ENCODE measurements at regions not wholly inside any gene's neighbourhood (a gene's known extent, or its start where the extent isn't known, plus 50 kb on each side); places are given as distances from the start of the nearest gene placed in this dataset.

GRCh38 chr2:167863377-167863776, 384.0 kb downstream of the STK39 start:
- no peak for DNase-seq
- H4K20me1 ChIP-seq (ENCODE audit: insufficient read depth), result no peaks in the 10 kb centered on the region
- in situ Hi-C loops (cut with MboI), result no loop called here
- H3K27ac ChIP-seq, result no peak overlapping the region
- no peaks in the 10 kb centered on the region; the same call in 1 of the 2 replicates for H3K27me3 ChIP-seq (replicated peaks; ENCODE audit: insufficient read depth)
- WGBS, 2 experiments (ENCODE audit: low coverage in 1 of 2, low lambda C conversion rate in 2 of 2, missing lambda C conversion rate in 2 of 2), result 72 to 80% methylated on average over 2 of the region's 2 CpGs
- H3K79me2 ChIP-seq (ENCODE audit: insufficient read depth), result no peaks in the 10 kb centered on the region
- no peak overlapping the region for H3K9ac ChIP-seq
- TF ChIP-seq EZH2phosphoT487 (IDR thresholded peaks at IDR 0.05; ENCODE audit: insufficient read depth, low read depth) (no peak), EZH2 (IDR thresholded peaks at IDR 0.05; ENCODE audit: insufficient read depth, poor library complexity, severe bottlenecking) (no peak)
- no peaks in the 10 kb centered on the region for H3F3A ChIP-seq (ENCODE audit: insufficient read depth)
- no peaks in the 10 kb centered on the region for H3K9me3 ChIP-seq (ENCODE audit: low read depth)
- no peak overlapping the region for H3K4me3 ChIP-seq
- H3K9me2 ChIP-seq (ENCODE audit: insufficient read depth), result no peaks in the 10 kb centered on the region
- no peaks in the 10 kb centered on the region for H3K4me1 ChIP-seq (ENCODE audit: insufficient read depth)
- no peak overlapping the region for H3K4me2 ChIP-seq (ENCODE audit: unreplicated experiment)
- no peak overlapping the region for H2AFZ ChIP-seq
- no peaks in the 10 kb centered on the region for H3K36me3 ChIP-seq (ENCODE audit: low read depth)

- Histone ChIP-seq H3K79me2 (ENCODE audit: insufficient read depth) (no peaks in the 10 kb centered on the region), H3K9me3 (ENCODE audit: low read depth) (no peaks in the 10 kb centered on the region), H3K4me1 (ENCODE audit: insufficient read depth) (no peaks in the 10 kb centered on the region), H3K9me2 (ENCODE audit: insufficient read depth) (no peaks in the 10 kb centered on the region), H3K4me2 (ENCODE audit: unreplicated experiment) (no peak overlapping the region), H3F3A (ENCODE audit: insufficient read depth) (no peaks in the 10 kb centered on the region), H4K20me1 (ENCODE audit: insufficient read depth) (no peaks in the 10 kb centered on the region), H3K9ac (no peak overlapping the region), H3K36me3 (ENCODE audit: low read depth) (no peaks in the 10 kb centered on the region), H3K4me3 (no peak overlapping the region), H2AFZ (no peak overlapping the region), H3K27ac (no peak overlapping the region), H3K27me3 (replicated peaks; ENCODE audit: insufficient read depth) (no peaks in the 10 kb centered on the region; the same call in 1 of the 2 replicates)
- no peak for TF ChIP-seq EZH2phosphoT487 (IDR thresholded peaks at IDR 0.05; ENCODE audit: insufficient read depth, low read depth)
- TF ChIP-seq EZH2 (IDR thresholded peaks at IDR 0.05; ENCODE audit: insufficient read depth, poor library complexity, severe bottlenecking), result no peak
- in situ Hi-C loops (cut with MboI), result no loop called here
- WGBS, 2 experiments (ENCODE audit: low coverage in 1 of 2, low lambda C conversion rate in 2 of 2, missing lambda C conversion rate in 2 of 2), result 15 to 26% methylated on average over 3 of the region's 3 CpGs
- DNase-seq, result peak; percentile 43
These were observed 384.6 kb downstream of the STK39 start for GRCh38 chr2:167862782-167863181.

GRCh38 chr2:167862296-167862695, 385.1 kb downstream of the STK39 start:
- no peaks in the 10 kb centered on the region for H3F3A ChIP-seq (ENCODE audit: insufficient read depth)
- H3K27ac ChIP-seq, result no peak overlapping the region
- 63 to 67% methylated on average over 4 of the region's 4 CpGs for WGBS, 2 experiments (ENCODE audit: low coverage in 1 of 2, low lambda C conversion rate in 2 of 2, missing lambda C conversion rate in 2 of 2)
- H3K9ac ChIP-seq, result no peak overlapping the region
- H4K20me1 ChIP-seq (ENCODE audit: insufficient read depth), result no peaks in the 10 kb centered on the region
- in situ Hi-C loops (cut with MboI), result no loop called here
- H3K4me2 ChIP-seq (ENCODE audit: unreplicated experiment), result no peak overlapping the region
- H3K36me3 ChIP-seq (ENCODE audit: low read depth), result no peaks in the 10 kb centered on the region
- DNase-seq, result no peak
- no peaks in the 10 kb centered on the region for H3K79me2 ChIP-seq (ENCODE audit: insufficient read depth)
- no peaks in the 10 kb centered on the region; the same call in 1 of the 2 replicates for H3K27me3 ChIP-seq (replicated peaks; ENCODE audit: insufficient read depth)
- H3K9me2 ChIP-seq (ENCODE audit: insufficient read depth), result no peaks in the 10 kb centered on the region
- no peak for TF ChIP-seq EZH2 (IDR thresholded peaks at IDR 0.05; ENCODE audit: insufficient read depth, poor library complexity, severe bottlenecking)
- TF ChIP-seq EZH2phosphoT487 (IDR thresholded peaks at IDR 0.05; ENCODE audit: insufficient read depth, low read depth), result no peak
- no peak overlapping the region for H3K4me3 ChIP-seq
- no peak overlapping the region for H2AFZ ChIP-seq
- no peaks in the 10 kb centered on the region for H3K9me3 ChIP-seq (ENCODE audit: low read depth)
- H3K4me1 ChIP-seq (ENCODE audit: insufficient read depth), result no peaks in the 10 kb centered on the region

GRCh38 chr2:167861574-167862193, 385.7 kb downstream of the STK39 start:
- H3K9me2 ChIP-seq (ENCODE audit: insufficient read depth), result no peaks in the 10 kb centered on the region
- no peak overlapping the region for H3K9ac ChIP-seq
- no peaks in the 10 kb centered on the region for H3K9me3 ChIP-seq (ENCODE audit: low read depth)
- 42 to 47% methylated on average over 2 of the region's 2 CpGs for WGBS, 2 experiments (ENCODE audit: low coverage in 1 of 2, low lambda C conversion rate in 2 of 2, missing lambda C conversion rate in 2 of 2)
- TF ChIP-seq EZH2 (IDR thresholded peaks at IDR 0.05; ENCODE audit: insufficient read depth, poor library complexity, severe bottlenecking), result no peak
- no peak for TF ChIP-seq EZH2phosphoT487 (IDR thresholded peaks at IDR 0.05; ENCODE audit: insufficient read depth, low read depth)
- H3K79me2 ChIP-seq (ENCODE audit: insufficient read depth), result no peaks in the 10 kb centered on the region
- H3K4me3 ChIP-seq, result no peak overlapping the region
- no peaks in the 10 kb centered on the region for H3F3A ChIP-seq (ENCODE audit: insufficient read depth)
- in situ Hi-C loops (cut with MboI), result no loop called here
- H4K20me1 ChIP-seq (ENCODE audit: insufficient read depth), result no peaks in the 10 kb centered on the region
- no peak for DNase-seq
- no peak overlapping the region for H3K27ac ChIP-seq
- no peaks in the 10 kb centered on the region for H3K36me3 ChIP-seq (ENCODE audit: low read depth)
- H2AFZ ChIP-seq, result no peak overlapping the region
- no peak overlapping the region for H3K4me2 ChIP-seq (ENCODE audit: unreplicated experiment)
- no peaks in the 10 kb centered on the region; the same call in 1 of the 2 replicates for H3K27me3 ChIP-seq (replicated peaks; ENCODE audit: insufficient read depth)
- no peaks in the 10 kb centered on the region for H3K4me1 ChIP-seq (ENCODE audit: insufficient read depth)

Data from GM23248 (cell line).